Tibial nerve (tissue), 3 donors: ENCODE measurements at regions not wholly inside any gene's neighbourhood (a gene's known extent, or its start where the extent isn't known, plus 50 kb on each side); places are given as distances from the start of the nearest gene placed in this dataset.

ENCODE experiments used
- CTCF ChIP-seq, 5 experiments: fragments of 200-600 bp in 3 of 5; fragments of 450-650 bp in 2 of 5; sonication (generic) in 3 of 5; IDR thresholded peaks; one replicate each; pipeline ENCODE4 v1.5.1; 2016 to 2019; ENCODE audit warnings: antibody characterized with exemption in 5 of 5, mild to moderate bottlenecking in 3 of 5, moderate library complexity in 2 of 5
- POLR2A ChIP-seq, 2 donors: fragments of 450-650 bp; IDR thresholded peaks; one replicate each; pipeline ENCODE4 v1.6.1; 2017; ENCODE audit warnings: antibody characterized with exemption in 2 of 2, mild to moderate bottlenecking in 2 of 2, moderate library complexity in 2 of 2

GRCh38 chr10:2993636-2994035, 73.7 kb upstream of the PFKP start:
- TF ChIP-seq POLR2A (IDR thresholded peaks at IDR 0.05) (no peak), CTCF (IDR thresholded peaks at IDR 0.05) (no peak)
